Epithelial cell of esophagus (primary cell): ENCODE measurements at regions not wholly inside any gene's neighbourhood (a gene's known extent, or its start where the extent isn't known, plus 50 kb on each side); places are given as distances from the start of the nearest gene placed in this dataset.

Experiments
- DNase-seq: peaks from one replicate; pipeline ENCODE4 v3.0.0; 2010; ENCODE audit warnings: low read depth
- H3K4me3 ChIP-seq: 2 replicates; pipeline ENCODE4 v1.5.1; 2011; ENCODE audit warnings: mild to moderate bottlenecking, low read length, control low read depth
- CTCF ChIP-seq: IDR thresholded peaks from 2 replicates; pipeline ENCODE4 v1.5.1; 2011; ENCODE audit warnings: low read depth, mild to moderate bottlenecking, low read length, control low read depth, inconsistent platforms; ENCODE audit not compliant: insufficient read depth; ENCODE audit errors: missing control alignments

- no peak for DNase-seq
- TF ChIP-seq CTCF, result no peak
- no peak overlapping the region for H3K4me3 ChIP-seq
Observed at GRCh38 chr2:31707992-31708391, 127.3 kb upstream of the SRD5A2 start.

DNA sequence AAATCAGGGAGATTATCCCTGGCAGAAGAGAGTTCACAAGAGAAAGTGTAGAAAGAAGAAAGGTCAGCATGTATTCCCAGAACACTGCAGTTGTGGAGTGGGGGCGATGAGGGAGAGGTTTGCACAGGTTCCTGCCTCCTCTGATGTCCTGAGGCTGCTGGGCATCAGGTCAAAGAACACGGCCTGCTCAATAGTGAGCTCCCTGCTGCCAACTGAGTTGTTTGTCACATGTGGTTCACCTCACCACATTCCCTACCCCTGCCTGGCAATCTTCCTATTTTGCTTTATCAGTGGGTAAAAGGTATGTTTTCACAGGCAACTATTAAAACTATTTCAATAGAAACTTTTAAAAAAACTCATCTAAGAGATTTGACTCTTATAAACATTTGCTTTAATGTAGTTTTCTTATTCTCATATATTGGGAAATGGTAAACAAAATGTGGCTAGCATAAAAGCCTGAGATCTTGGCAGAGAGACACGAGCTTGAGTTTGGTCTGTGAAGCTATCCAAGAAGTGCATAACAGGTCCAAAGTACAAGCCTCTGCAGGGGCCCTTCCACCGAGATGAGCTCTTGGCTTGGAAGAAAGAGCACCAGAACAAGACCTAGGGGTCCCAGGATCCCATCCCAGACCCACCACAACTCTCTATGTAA lies 123.9 kb upstream of the SRD5A2 start:
- DNase-seq, result no peak
- no peak overlapping the region for H3K4me3 ChIP-seq
- no peak for TF ChIP-seq CTCF

DNA sequence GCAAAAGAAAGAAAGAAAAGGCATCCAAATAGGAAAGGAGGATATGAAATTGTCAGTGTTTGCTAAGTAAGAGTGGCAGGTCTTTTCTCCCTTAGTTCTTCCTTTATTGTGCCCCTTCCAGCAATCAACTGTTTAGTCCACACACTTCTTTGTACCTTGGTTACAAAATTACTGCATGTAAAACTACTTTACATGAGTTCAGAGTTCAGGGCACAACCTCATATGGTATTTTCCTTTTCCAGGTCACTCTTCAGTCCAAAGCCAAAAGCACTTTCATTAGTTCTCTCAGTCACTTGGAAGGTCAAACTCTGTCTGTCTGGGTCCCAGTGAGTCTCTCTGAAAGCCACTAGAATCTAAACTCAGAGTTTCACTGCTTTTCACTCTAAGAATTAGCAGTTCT lies 122.5 kb upstream of the SRD5A2 start:
- H3K4me3 ChIP-seq, result no peak overlapping the region
- no peak for DNase-seq
- no peak for TF ChIP-seq CTCF

- no peak for DNase-seq
- TF ChIP-seq CTCF, result no peak
- H3K4me3 ChIP-seq, result no peak overlapping the region
Observed at GRCh38 chr2:31698722-31699121, 118.0 kb upstream of the SRD5A2 start.

DNA sequence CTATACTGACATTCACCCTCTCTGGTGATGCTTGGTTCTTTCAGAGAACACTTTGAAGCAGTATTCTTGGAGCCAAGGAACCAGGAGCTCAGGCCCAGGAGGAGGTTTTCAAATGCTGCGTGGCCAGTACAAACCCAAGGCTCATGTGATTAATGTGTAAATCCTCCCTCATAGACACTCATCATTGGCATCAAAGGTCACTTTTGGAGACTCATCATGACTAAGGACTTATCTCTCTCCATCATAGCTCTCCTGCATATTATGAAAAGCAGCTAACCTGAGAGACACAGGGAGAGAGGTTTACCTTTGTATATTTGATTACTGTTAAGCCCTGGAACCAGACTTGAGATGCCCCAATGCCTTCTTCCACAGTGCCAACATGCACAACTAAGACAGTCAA lies 115.3 kb upstream of the SRD5A2 start:
- H3K4me3 ChIP-seq, result no peak overlapping the region
- TF ChIP-seq CTCF, result no peak
- DNase-seq, result no peak

DNA sequence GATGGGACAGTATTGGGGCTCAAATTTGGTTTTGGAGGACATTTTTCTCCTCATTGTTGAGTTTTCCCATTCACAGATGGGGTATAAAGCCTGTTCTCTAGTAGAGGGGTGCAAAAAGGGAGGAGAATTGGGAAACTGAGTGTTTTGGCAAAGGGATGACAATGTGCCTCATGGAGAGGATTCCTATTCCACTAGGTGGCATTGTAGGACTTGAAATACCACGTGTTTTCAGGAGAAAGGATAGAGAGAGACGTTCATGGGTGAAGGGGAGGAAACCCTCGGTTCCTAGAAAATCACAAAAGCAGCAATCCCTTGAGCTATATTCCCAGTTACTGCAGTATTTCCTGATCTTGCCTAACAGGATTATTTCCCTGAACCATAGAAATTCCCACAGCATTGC lies 113.7 kb upstream of the SRD5A2 start:
- H3K4me3 ChIP-seq, result no peak overlapping the region
- DNase-seq, result no peak
- TF ChIP-seq CTCF, result peak; percentile 14

DNA sequence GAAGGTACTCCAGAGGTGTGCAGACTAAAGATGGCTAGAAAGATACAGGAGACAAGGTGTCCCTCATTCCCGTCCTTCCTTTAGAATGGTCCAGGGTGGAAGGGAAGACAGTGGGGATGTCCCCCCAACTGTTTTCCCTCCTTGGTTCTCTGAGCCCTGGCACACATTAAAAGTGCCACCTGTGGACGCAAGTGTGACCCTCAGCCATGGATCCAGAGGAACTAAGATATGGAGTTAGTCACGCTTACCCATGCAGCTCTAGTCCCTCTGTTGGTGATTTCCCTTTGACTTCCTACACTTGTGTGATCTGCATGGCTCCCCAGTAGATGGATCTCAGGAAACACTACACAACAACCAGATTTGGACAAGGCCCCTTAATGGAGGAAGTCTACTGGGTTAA lies 113.1 kb upstream of the SRD5A2 start:
- TF ChIP-seq CTCF, result no peak
- H3K4me3 ChIP-seq, result no peak overlapping the region
- DNase-seq, result peak; percentile 14
